Neural progenitor cell (in vitro differentiated cells): ENCODE measurements at regions not wholly inside any gene's neighbourhood (a gene's known extent, or its start where the extent isn't known, plus 50 kb on each side); places are given as distances from the start of the nearest gene placed in this dataset.

Experiments used
- DNase-seq: peaks from one replicate; pipeline ENCODE4 v3.0.0-alpha.2; 2016; ENCODE audit warnings: low spot score
- H2AFZ ChIP-seq: fragments of 200-600 bp; sonication (generic); replicated peaks from 2 replicates; pipeline ENCODE4 v1.6.1; 2016; ENCODE audit warnings: antibody characterized with exemption
- H3F3A ChIP-seq: fragments of 200-600 bp; sonication (generic); 2 replicates; pipeline ENCODE4 v1.6.1; 2016; ENCODE audit warnings: antibody characterized with exemption, low read depth
- H3K27ac ChIP-seq: fragments of 200-600 bp; sonication (generic); 2 replicates; pipeline ENCODE4 v1.5.1; 2016; ENCODE audit warnings: mild to moderate bottlenecking
- H3K27me3 ChIP-seq: fragments of 200-600 bp; sonication (generic); 2 replicates; pipeline ENCODE4 v1.6.1; 2016; ENCODE audit warnings: mild to moderate bottlenecking, moderate library complexity
- H3K36me3 ChIP-seq: fragments of 200-600 bp; sonication (generic); 2 replicates; pipeline ENCODE4 v1.5.1; 2016
- H3K4me1 ChIP-seq: fragments of 200-600 bp; sonication (generic); 2 replicates; pipeline ENCODE4 v1.6.1; 2016; ENCODE audit warnings: mixed run types
- H3K4me2 ChIP-seq: fragments of 200-600 bp; sonication (generic); 2 replicates; pipeline ENCODE4 v1.6.1; 2016
- H3K4me3 ChIP-seq: fragments of 200-600 bp; sonication (generic); 2 replicates; pipeline ENCODE4 v1.5.1; 2016
- H3K79me2 ChIP-seq: fragments of 200-600 bp; sonication (generic); 2 replicates; pipeline ENCODE4 v1.6.1; 2016; ENCODE audit warnings: low read depth
- H3K9ac ChIP-seq: fragments of 200-600 bp; sonication (generic); 2 replicates; pipeline ENCODE4 v1.6.1; 2016
- H3K9me3 ChIP-seq: fragments of 200-600 bp; sonication (generic); 2 replicates; pipeline ENCODE4 v1.5.1; 2016; ENCODE audit warnings: low read depth
- H4K20me1 ChIP-seq: fragments of 200-600 bp; sonication (generic); 2 replicates; pipeline ENCODE4 v1.6.1; 2016; ENCODE audit warnings: low read depth
- H3K27ac Mint-ChIP-seq: 3 replicates; pipeline ENCODE4 v1.8.0; 2021; ENCODE audit warnings: mixed read lengths
- H3K27me3 Mint-ChIP-seq: 2 replicates; pipeline ENCODE4 v1.8.0; 2022; ENCODE audit warnings: low read depth, mild to moderate bottlenecking, inconsistent platforms, moderate library complexity, mixed read lengths; ENCODE audit not compliant: insufficient read depth
- H3K36me3 Mint-ChIP-seq: 3 replicates; pipeline ENCODE4 v1.8.0; 2021; ENCODE audit warnings: mixed read lengths
- H3K4me1 Mint-ChIP-seq: 3 replicates; pipeline ENCODE4 v1.8.0; 2021; ENCODE audit warnings: mixed read lengths
- H3K4me3 Mint-ChIP-seq: 3 replicates; pipeline ENCODE4 v1.8.0; 2021; ENCODE audit warnings: mild to moderate bottlenecking, moderate library complexity, mixed read lengths
- H3K9me3 Mint-ChIP-seq: 3 replicates; pipeline ENCODE4 v1.8.0; 2020; ENCODE audit warnings: mixed read lengths
- EZH2 ChIP-seq: fragments of 200-600 bp; sonication (generic); IDR thresholded peaks from 2 replicates; pipeline ENCODE4 v1.6.1; 2017; ENCODE audit warnings: antibody characterized with exemption, mild to moderate bottlenecking, moderate library complexity
- EZH2phosphoT487 ChIP-seq: fragments of 200-600 bp; sonication (generic); IDR thresholded peaks from 2 replicates; pipeline ENCODE4 v1.6.1; 2017; ENCODE audit warnings: antibody characterized with exemption
- TF ChIP-seq, protein P1 (sequence below): fragments of 200-600 bp; sonication (generic); IDR thresholded peaks from 2 replicates; pipeline ENCODE4 v1.5.1; 2017; ENCODE audit warnings: antibody characterized with exemption, mild to moderate bottlenecking

DNA sequence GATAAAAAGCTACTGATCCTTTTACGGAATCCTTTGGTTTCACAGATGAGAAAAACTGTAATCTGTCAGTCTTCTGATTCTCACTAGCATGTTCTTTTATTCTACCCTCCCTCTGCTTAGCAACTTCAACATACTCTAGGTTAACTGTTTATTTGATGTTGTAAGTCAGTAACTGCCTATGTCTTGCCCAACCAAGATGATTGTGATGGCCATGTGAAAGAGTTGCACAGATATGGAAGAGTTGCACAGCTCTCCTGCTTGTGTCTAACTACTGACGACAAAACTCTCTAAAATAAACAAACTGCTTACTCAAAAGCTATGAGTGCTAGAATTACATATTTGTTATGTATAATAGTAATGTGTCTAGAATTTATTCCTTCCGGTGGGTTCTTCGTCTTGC lies 227.3 kb upstream of the DAB2 start:
- Histone ChIP-seq H2AFZ (no peak overlapping the region), H3K4me1 (no peaks in the 10 kb centered on the region), H3K27me3 (no peaks in the 10 kb centered on the region), H4K20me1 (no peaks in the 10 kb centered on the region), H3K36me3 (no peaks in the 10 kb centered on the region), H3K27ac (no peak overlapping the region), H3K79me2 (no peaks in the 10 kb centered on the region), H3K4me3 (no peak overlapping the region), H3K9ac (no peak overlapping the region), H3F3A (no peaks in the 10 kb centered on the region), H3K4me2 (no peak overlapping the region), H3K9me3 (no peaks in the 10 kb centered on the region)
- TF ChIP-seq EZH2phosphoT487, result no peak
- Mint-ChIP-seq H3K27me3 (no peaks in the 10 kb centered on the region), H3K4me1 (no peaks in the 10 kb centered on the region), H3K9me3 (no peaks in the 10 kb centered on the region), H3K4me3 (no peak overlapping the region), H3K27ac (no peak overlapping the region), H3K36me3 (no peaks in the 10 kb centered on the region)
- DNase-seq, result no peak

DNA sequence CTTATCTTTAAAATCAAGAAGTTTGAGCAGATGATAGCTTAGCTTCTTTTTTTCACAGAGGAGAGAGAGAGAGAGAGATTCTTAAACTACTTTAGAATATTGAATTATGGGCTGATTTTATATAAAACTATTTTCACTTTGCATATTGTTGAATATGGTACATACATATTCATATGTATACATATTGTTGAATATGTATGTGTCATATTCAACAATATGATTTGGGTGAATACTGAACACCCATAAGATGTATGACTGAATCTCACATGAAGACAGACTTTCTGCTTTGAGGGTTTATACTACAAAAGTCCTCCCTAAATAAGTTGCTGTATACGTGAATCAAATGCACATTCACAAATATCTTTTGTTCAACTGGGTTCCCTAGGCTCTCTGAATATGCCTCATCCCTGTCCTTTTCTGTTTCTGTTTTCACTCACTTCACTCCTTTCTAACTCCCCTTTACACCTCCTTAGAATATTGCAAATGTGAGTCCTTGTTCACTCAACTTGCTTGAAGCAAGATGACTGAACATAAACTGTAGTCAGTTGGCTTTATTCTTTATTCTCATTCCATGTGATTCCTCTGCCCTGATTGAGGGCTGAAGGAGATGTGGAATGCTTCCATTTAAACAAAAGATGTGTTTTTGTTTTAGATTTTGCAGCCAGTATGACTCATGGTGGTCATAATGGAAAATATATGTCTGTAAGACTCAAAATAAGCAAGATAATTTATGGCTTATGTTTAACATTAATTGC lies 225.4 kb upstream of the DAB2 start:
- Histone ChIP-seq H2AFZ (no peak overlapping the region), H3K9me3 (no peaks in the 10 kb centered on the region), H3K79me2 (no peaks in the 10 kb centered on the region), H3K4me2 (no peak overlapping the region), H3K4me3 (no peak overlapping the region), H3K4me1 (no peaks in the 10 kb centered on the region), H3K27ac (no peak overlapping the region), H3K9ac (no peak overlapping the region), H3F3A (no peaks in the 10 kb centered on the region), H3K36me3 (no peaks in the 10 kb centered on the region), H3K27me3 (no peaks in the 10 kb centered on the region), H4K20me1 (no peaks in the 10 kb centered on the region)
- DNase-seq, result no peak
- H3K4me3 Mint-ChIP-seq, result no peak overlapping the region
- H3K27ac Mint-ChIP-seq, result no peak overlapping the region
- no peaks in the 10 kb centered on the region for H3K9me3 Mint-ChIP-seq
- H3K36me3 Mint-ChIP-seq, result no peaks in the 10 kb centered on the region
- TF ChIP-seq EZH2 (no peak), EZH2phosphoT487 (no peak)
- TF ChIP-seq, protein P1, sequence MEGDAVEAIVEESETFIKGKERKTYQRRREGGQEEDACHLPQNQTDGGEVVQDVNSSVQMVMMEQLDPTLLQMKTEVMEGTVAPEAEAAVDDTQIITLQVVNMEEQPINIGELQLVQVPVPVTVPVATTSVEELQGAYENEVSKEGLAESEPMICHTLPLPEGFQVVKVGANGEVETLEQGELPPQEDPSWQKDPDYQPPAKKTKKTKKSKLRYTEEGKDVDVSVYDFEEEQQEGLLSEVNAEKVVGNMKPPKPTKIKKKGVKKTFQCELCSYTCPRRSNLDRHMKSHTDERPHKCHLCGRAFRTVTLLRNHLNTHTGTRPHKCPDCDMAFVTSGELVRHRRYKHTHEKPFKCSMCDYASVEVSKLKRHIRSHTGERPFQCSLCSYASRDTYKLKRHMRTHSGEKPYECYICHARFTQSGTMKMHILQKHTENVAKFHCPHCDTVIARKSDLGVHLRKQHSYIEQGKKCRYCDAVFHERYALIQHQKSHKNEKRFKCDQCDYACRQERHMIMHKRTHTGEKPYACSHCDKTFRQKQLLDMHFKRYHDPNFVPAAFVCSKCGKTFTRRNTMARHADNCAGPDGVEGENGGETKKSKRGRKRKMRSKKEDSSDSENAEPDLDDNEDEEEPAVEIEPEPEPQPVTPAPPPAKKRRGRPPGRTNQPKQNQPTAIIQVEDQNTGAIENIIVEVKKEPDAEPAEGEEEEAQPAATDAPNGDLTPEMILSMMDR, result no peak
- H3K27me3 Mint-ChIP-seq, result no peaks in the 10 kb centered on the region
- H3K4me1 Mint-ChIP-seq, result no peaks in the 10 kb centered on the region

DNA sequence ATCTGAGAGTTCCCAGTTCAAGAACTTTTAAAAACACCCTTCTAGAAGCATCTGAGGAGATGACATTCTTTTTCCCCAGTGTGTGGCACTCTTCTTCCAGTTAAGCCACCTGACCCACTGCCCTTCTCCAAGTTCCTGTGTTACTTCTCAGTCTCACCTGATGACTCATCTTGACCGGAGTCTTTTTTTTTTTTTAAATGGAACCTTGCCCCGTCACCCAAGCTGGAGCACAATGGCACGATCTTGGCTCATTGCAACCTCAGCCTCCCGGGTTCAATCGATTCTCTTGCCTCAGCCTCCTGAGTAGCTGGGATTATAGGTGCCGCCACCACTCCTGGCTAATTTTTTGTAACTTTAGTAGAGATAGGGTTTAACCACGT lies 224.1 kb upstream of the DAB2 start:
- no peak overlapping the region for H3K4me3 ChIP-seq
- no peaks in the 10 kb centered on the region for H4K20me1 ChIP-seq
- no peak overlapping the region for H3K9ac ChIP-seq
- TF ChIP-seq EZH2phosphoT487 (no peak), EZH2 (no peak)
- TF ChIP-seq, protein P1, result no peak
- Mint-ChIP-seq H3K36me3 (no peaks in the 10 kb centered on the region), H3K4me1 (no peaks in the 10 kb centered on the region), H3K9me3 (no peaks in the 10 kb centered on the region), H3K27me3 (no peaks in the 10 kb centered on the region), H3K4me3 (no peak overlapping the region), H3K27ac (no peak overlapping the region)
- H2AFZ ChIP-seq, result no peak overlapping the region
- no peak overlapping the region for H3K4me2 ChIP-seq
- H3F3A ChIP-seq, result no peaks in the 10 kb centered on the region
- H3K9me3 ChIP-seq, result no peaks in the 10 kb centered on the region
- H3K27ac ChIP-seq, result no peak overlapping the region
- no peaks in the 10 kb centered on the region for H3K27me3 ChIP-seq
- no peaks in the 10 kb centered on the region for H3K4me1 ChIP-seq
- DNase-seq, result no peak
- H3K36me3 ChIP-seq, result no peaks in the 10 kb centered on the region
- H3K79me2 ChIP-seq, result no peaks in the 10 kb centered on the region

DNA sequence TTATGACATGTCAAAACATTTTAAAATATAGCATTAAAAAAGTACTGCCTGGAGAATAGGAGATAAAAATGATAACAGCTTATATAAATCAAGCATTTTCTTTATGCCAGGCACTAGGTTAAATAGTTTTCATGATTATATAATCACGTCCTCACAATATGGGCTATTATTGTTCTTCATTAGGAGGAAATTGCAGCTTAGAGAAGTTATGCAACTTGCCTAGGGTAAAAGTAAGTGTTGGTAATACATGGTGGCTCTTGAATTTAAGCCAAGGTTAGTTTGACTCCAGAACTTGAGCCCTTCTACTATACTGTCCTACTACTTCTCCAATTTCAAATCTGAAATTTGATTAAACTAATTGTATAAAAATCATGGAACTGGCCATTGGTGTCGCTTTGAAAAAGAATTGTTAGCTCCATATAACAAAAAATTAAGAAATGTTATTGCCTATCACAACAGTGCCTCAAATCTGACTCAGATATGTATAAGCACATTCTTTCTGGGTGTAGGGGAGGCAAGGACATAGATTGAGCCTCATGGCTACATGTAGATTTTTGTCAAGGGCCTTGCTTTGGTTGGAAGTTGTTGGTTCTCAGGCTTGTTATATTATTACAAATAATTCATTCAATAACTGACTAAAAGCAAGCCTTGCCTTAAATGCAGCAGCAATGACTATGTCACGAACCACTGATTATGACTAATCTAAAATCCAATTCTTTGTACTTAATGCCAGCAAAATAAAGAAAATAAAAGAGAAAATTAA lies 223.5 kb upstream of the DAB2 start:
- Histone ChIP-seq H3K4me2 (no peak overlapping the region), H4K20me1 (no peaks in the 10 kb centered on the region), H3K9ac (no peak overlapping the region), H3K9me3 (no peaks in the 10 kb centered on the region), H3K4me3 (no peak overlapping the region), H2AFZ (no peak overlapping the region), H3K27me3 (no peaks in the 10 kb centered on the region), H3F3A (no peaks in the 10 kb centered on the region), H3K36me3 (no peaks in the 10 kb centered on the region), H3K27ac (no peak overlapping the region), H3K79me2 (no peaks in the 10 kb centered on the region), H3K4me1 (no peaks in the 10 kb centered on the region)
- Mint-ChIP-seq H3K27ac (no peak overlapping the region), H3K9me3 (no peaks in the 10 kb centered on the region), H3K36me3 (no peaks in the 10 kb centered on the region), H3K27me3 (no peaks in the 10 kb centered on the region), H3K4me1 (no peaks in the 10 kb centered on the region), H3K4me3 (no peak overlapping the region)
- TF ChIP-seq EZH2 (no peak), EZH2phosphoT487 (no peak)
- TF ChIP-seq, protein P1, result no peak
- no peak for DNase-seq
